Right lobe of liver (tissue), 6 donors: ENCODE measurements at regions not wholly inside any gene's neighbourhood (a gene's known extent, or its start where the extent isn't known, plus 50 kb on each side); places are given as distances from the start of the nearest gene placed in this dataset.
"Not testable (repeated sequence)": the region's sequence is repeated elsewhere in the genome, so short reads cannot be mapped to it uniquely, and the experiment has no call there.

ENCODE experiments used
- ATAC-seq, 4 donors: fragments of 200-7000 bp; cut with Tn5 transposase; one replicate each; pipeline ENCODE4 v1.9.1; 2020; ENCODE audit warnings: mild to moderate bottlenecking in 4 of 4, moderate library complexity in 4 of 4
- DNase-seq, 3 donors: peaks; one replicate each; pipeline ENCODE4 v3.0.0-alpha.2; 2020
- H3K27ac ChIP-seq, 3 donors: fragments of 200-600 bp; one replicate each; pipeline ENCODE4 v1.8.0; 2022
- H3K27me3 ChIP-seq, 2 donors: fragments of 200-600 bp; one replicate each; pipeline ENCODE4 v1.8.0; 2022
- H3K36me3 ChIP-seq, 4 donors: fragments of 200-600 bp; sonication (generic) in 1 of 4; one replicate each; pipeline versions ENCODE4 v1.5.1 to v1.8.0; 2017 to 2022; ENCODE audit warnings: control low read depth in 1 of 4
- H3K4me1 ChIP-seq, 4 donors: fragments of 200-600 bp; sonication (generic) in 1 of 4; one replicate each; pipeline versions ENCODE4 v1.5.1 to v1.8.0; 2017 to 2022; ENCODE audit warnings: control low read depth in 1 of 4
- H3K4me3 ChIP-seq, 3 donors: fragments of 200-600 bp; one replicate each; pipeline ENCODE4 v1.8.0; 2022
- H3K9me3 ChIP-seq, 4 donors: fragments of 200-600 bp; sonication (generic) in 1 of 4; one replicate each; pipeline versions ENCODE4 v1.5.1 to v1.8.0; 2017 to 2022; ENCODE audit warnings: control low read depth in 1 of 4
- CTCF ChIP-seq, 4 donors: fragments of 200-600 bp in 3 of 4; fragments of 450-650 bp in 1 of 4; IDR thresholded peaks; one replicate each; pipeline versions ENCODE4 v1.5.1 to v1.8.0; 2016 to 2022; ENCODE audit warnings: antibody characterized with exemption in 4 of 4, mild to moderate bottlenecking in 2 of 4
- POLR2A ChIP-seq: fragments of 450-650 bp; IDR thresholded peaks from one replicate; pipeline ENCODE4 v1.6.1; 2017; ENCODE audit warnings: antibody characterized with exemption, mild to moderate bottlenecking
- WGBS: methylation state at CpG from one replicate; pipeline ENCODE4 v1.1.6; 2018; ENCODE audit warnings: low coverage, low lambda C conversion rate; ENCODE audit not compliant: insufficient coverage; ENCODE audit errors: missing lambda C conversion rate; 5-methylcytosine and 5-hydroxymethylcytosine counted together
- intact Hi-C, 2 donors: fragments of 100-400 bp; cut with DNase I; formaldehyde crosslinking; loops; one replicate each; pipeline versions ENCODE4 v1.11.2 to v1.14.1; 2022
- donor health status: DM: no; HTN: yes; CAD: no.
- donor health status: DM: no; HTN: no; CAD: no.
- donor health status: DM: no; HTN: no; CAD: no.
- donor health status: DM: no; HTN: yes; CAD: no.
- donor health status: DM: no; HTN: yes; CAD: no.

- peak overlapping the region in 1 of 3 donors; percentile 42 for H3K27ac ChIP-seq
- H3K9me3 ChIP-seq, result no peaks in the 10 kb centered on the region
- no peaks in the 10 kb centered on the region for H3K27me3 ChIP-seq
- no peak for DNase-seq
- TF ChIP-seq CTCF (IDR thresholded peaks at IDR 0.05) (no peak), POLR2A (no peak)
- ATAC-seq, result no peak
- H3K4me3 ChIP-seq, result no peak overlapping the region
- intact Hi-C loops, result no loop called here
- WGBS, result 90% methylated on average over 2 of the region's 2 CpGs
- H3K4me1 ChIP-seq, result peaks cover 0 to 13% (median 0%) of the 10 kb centered on the region in 4 donors
- H3K36me3 ChIP-seq, result no peaks in the 10 kb centered on the region
Measured at GRCh38 chr2:44071454-44072046, 75.8 kb upstream of the LRPPRC start.

DNA sequence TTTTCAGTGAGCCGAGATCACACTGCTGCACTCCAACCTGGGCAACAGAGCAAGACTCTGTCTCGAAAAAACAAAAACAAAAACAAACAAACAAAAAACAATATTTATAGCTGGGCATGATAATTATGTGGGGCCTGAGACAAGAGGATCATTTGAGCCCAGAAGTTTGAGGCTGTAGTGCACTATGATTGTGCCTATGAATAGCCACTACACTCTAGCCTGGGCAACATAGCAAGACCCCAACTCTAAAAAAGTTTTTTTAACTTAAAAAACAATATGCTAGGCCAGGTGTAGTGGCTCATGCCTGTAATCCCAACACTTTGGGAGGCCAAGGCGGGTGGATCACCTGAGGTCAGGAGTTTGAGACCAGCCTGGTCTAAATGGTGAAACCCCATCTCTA, 77.9 kb upstream of the LRPPRC start:
- DNase-seq, H3K9me3 ChIP-seq, H3K4me3 ChIP-seq, H3K27me3 ChIP-seq, intact Hi-C loops, H3K36me3 ChIP-seq, H3K27ac ChIP-seq, ATAC-seq: not testable (repeated sequence)
- H3K4me1 ChIP-seq, result peaks cover 0 to 13% (median 0%) of the 10 kb centered on the region in 4 donors
- WGBS, result 87% methylated on average over 3 of the region's 3 CpGs

DNA sequence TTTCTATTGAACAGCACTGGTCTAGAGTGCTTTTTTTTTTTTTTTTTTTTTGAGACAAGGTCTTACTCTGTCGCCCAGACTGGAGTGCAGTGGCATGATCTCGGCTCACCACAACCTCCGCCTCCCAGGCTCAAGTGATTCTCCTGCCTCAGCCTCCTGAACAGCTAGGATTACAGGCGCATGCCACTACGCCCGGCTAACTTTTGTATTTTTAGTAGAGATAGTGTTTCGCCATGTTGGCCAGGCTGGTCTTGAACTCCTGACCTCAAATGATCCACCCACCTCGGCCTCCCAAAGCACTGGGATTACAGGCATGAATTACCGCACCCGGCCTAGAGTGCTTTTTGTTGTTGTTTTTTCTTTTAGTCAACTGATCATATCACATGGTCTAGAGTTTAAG, 79.0 kb upstream of the LRPPRC start:
- Histone ChIP-seq H3K4me1 (peaks cover 0 to 13% (median 0%) of the 10 kb centered on the region in 4 donors), H3K27ac (peak overlapping the region in 2 of 3 donors; percentile 56 to 97)
- 53% methylated on average over 9 of the region's 10 CpGs for WGBS
- intact Hi-C loops, H3K4me3 ChIP-seq, ATAC-seq, H3K27me3 ChIP-seq, H3K9me3 ChIP-seq, DNase-seq, H3K36me3 ChIP-seq: not testable (repeated sequence)

- ATAC-seq, result peak; percentile 88 to 98 (median 95)
- intact Hi-C loops, result no loop called here
- Histone ChIP-seq H3K4me3 (no peak overlapping the region), H3K9me3 (no peaks in the 10 kb centered on the region), H3K27me3 (no peaks in the 10 kb centered on the region), H3K4me1 (peaks cover 0 to 13% (median 0%) of the 10 kb centered on the region in 4 donors), H3K36me3 (no peaks in the 10 kb centered on the region), H3K27ac (peak overlapping the region; percentile 55 to 97 (median 97))
- TF ChIP-seq POLR2A, result no peak
- TF ChIP-seq CTCF (IDR thresholded peaks at IDR 0.05), result no peak
- DNase-seq, result peak; percentile 80 to 89 (median 87)
- 19% methylated on average over 6 of the region's 6 CpGs for WGBS
Measured at GRCh38 chr2:44075541-44075940, 79.8 kb upstream of the LRPPRC start.

DNA sequence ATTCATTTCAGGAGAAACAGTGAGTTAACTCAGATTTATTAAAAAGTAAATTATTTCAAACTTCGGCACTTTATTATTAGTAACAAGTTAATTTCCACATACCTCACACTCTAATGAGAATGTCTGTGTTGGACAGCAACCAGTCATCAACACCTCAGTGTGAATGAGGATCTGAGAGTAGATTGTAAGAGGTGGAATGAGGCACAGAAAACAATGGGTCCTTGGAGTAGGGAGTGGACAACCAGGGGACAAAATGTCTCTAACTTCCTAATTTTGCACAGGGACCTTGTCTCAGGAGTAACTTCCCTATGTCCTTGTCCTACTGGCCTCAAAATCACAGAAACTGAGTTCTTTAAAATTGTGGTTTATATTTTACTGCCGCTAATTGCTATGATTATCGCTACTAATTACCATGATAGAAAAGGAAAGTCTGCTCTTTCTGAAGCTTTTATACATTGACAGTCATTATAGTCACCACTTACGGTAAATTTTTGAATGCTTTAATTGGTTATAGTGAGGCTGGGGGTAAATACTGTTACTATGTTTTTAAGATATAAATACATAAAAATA, 82.2 kb upstream of the LRPPRC start:
- intact Hi-C loops, result no loop called here
- WGBS, result 86% methylated on average over 4 of the region's 4 CpGs
- H3K4me3 ChIP-seq, result no peak overlapping the region
- no peak for DNase-seq
- no peaks in the 10 kb centered on the region for H3K27me3 ChIP-seq
- H3K4me1 ChIP-seq, result peaks cover 0 to 27% (median 6%) of the 10 kb centered on the region in 4 donors
- H3K36me3 ChIP-seq, result no peaks in the 10 kb centered on the region
- H3K27ac ChIP-seq, result no peak overlapping the region
- no peak for ATAC-seq
- TF ChIP-seq POLR2A (no peak), CTCF (IDR thresholded peaks at IDR 0.05) (no peak)
- H3K9me3 ChIP-seq, result no peaks in the 10 kb centered on the region
